ENCODE measurements at regions not wholly inside any gene's neighbourhood (a gene's known extent, or its start where the extent isn't known, plus 50 kb on each side); places are given as distances from the start of the nearest gene placed in this dataset.

- H3K9me3 ChIP-seq = no peaks in the 10 kb centered on the region
- H3K36me3 ChIP-seq = no peaks in the 10 kb centered on the region
- H3K4me1 ChIP-seq (ENCODE audit: control insufficient read depth in 1 of 2, low read depth in 2 of 2) = no peaks in the 10 kb centered on the region
- DNase-seq (ENCODE audit: low spot score) (no peak), ATAC-seq (ENCODE audit: insufficient number of reproducible peaks, low FRiP score, low read depth) (no peak)
- H3K27ac ChIP-seq = no peak overlapping the region
- no peak for TF ChIP-seq CTCF (IDR thresholded peaks at IDR 0.05)
- no peaks in the 10 kb centered on the region for H3K27me3 ChIP-seq (replicated peaks; ENCODE audit: insufficient read depth)
- H3K4me3 ChIP-seq = no peak overlapping the region
Measured at GRCh38 chr4:189785257-189785656, 155.4 kb upstream of the FRG1 start.

DNA sequence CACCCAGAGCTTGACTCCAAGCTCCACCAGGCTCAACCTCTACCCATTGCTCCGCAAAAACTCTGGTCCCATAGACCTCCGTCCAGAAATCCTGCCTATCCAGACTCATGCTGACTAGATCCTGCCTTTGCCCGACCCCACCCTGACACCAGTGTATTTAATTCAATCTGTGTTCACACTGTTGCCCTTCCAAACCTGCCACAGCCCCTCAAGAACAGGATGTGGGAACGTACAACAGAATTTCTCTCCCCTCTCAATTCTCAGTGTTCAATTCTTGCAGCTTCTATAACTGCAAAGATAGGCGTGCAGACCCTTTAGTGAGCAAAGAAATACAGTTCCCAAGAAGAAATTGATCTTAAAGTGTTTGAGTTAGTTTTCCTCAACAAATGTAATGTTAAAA is 154.2 kb upstream of the FRG1 start:
- ATAC-seq (ENCODE audit: insufficient number of reproducible peaks, low FRiP score, low read depth) = no peak
- H3K36me3 ChIP-seq = no peaks in the 10 kb centered on the region
- H3K9me3 ChIP-seq = no peaks in the 10 kb centered on the region
- no peak for TF ChIP-seq CTCF (IDR thresholded peaks at IDR 0.05)
- H3K27ac ChIP-seq = no peak overlapping the region
- no peaks in the 10 kb centered on the region for H3K27me3 ChIP-seq (replicated peaks; ENCODE audit: insufficient read depth)
- H3K4me1 ChIP-seq (ENCODE audit: control insufficient read depth in 1 of 2, low read depth in 2 of 2) = no peaks in the 10 kb centered on the region
- H3K4me3 ChIP-seq = no peak overlapping the region
- DNase-seq (ENCODE audit: low spot score) = no peak

- Histone ChIP-seq H3K4me1 (ENCODE audit: control insufficient read depth in 1 of 2, low read depth in 2 of 2) (no peaks in the 10 kb centered on the region), H3K27ac (no peak overlapping the region), H3K9me3 (no peaks in the 10 kb centered on the region), H3K27me3 (replicated peaks; ENCODE audit: insufficient read depth) (no peaks in the 10 kb centered on the region), H3K4me3 (no peak overlapping the region), H3K36me3 (no peaks in the 10 kb centered on the region)
- no peak for TF ChIP-seq CTCF (IDR thresholded peaks at IDR 0.05)
- DNase-seq (ENCODE audit: low spot score) (no peak), ATAC-seq (ENCODE audit: insufficient number of reproducible peaks, low FRiP score, low read depth) (no peak)
Measured at GRCh38 chr4:189787216-189788031, 153.2 kb upstream of the FRG1 start.

DNA sequence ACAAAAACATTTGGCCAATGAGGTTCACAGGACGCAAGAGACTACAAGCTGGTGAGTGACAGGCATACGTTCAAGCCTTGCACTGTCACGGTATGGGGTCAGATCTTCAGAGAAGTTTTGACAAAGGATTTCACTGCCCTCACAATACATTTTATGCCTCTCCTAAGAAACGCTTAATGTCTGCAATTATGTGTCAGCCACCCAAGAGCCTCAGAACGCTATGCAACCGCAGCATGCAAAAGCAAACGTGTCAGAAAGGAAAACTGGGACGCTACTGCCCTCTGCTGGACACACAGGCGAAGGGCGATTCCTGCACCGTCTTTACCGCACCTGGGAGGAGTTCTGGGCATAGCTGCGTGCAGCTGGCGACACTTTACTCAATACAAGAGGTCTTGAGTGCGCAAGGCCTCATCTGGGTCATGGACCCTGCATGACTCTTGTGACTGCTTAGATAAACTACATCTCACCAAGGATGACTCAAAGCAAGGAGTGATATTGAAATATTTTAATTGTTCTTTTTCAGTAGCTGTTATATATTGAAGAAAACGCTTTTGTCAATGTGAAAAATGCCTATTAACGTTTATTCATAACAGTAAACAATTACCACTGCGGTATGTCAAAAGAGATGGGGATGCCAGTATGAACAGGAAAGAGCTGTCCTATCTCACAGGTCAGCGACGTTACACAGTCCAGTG is 147.6 kb upstream of the FRG1 start:
- TF ChIP-seq CTCF (IDR thresholded peaks at IDR 0.05) = peak; percentile 76
- H3K27me3 ChIP-seq (replicated peaks; ENCODE audit: insufficient read depth) = no peaks in the 10 kb centered on the region
- no peak overlapping the region for H3K27ac ChIP-seq
- H3K9me3 ChIP-seq = no peaks in the 10 kb centered on the region
- DNase-seq (ENCODE audit: low spot score) (peak; percentile 2), ATAC-seq (ENCODE audit: insufficient number of reproducible peaks, low FRiP score, low read depth) (no peak)
- H3K4me3 ChIP-seq = peak overlapping the region; percentile 26
- no peaks in the 10 kb centered on the region for H3K36me3 ChIP-seq
- H3K4me1 ChIP-seq (ENCODE audit: control insufficient read depth in 1 of 2, low read depth in 2 of 2) = peaks cover 0 to 8% of the 10 kb centered on the region in 2 donors

DNA sequence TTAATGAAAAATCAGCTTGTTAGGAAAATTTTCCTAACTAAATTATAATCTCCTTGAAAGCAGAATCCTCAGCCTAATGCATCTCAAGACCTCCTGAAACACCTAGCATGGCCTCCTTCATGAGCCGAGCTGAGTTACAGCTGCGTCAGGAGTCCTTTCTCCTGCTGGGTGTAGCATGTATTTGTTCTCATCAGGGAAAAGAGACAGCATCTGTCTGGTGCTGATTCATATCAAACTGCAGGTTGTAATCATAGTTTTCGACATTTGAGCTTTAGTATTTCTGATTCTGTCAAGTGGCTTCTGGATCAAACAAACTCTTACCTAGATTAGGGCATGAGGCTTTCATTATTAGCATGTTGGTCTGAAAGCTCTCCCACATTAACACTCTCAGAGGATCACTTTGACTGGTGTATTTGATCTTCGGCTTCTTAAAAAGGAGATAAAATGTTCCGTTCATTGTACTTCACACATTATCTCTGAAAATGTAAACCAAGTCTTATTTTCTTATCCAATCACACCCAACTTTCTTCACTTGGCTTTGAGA is 140.1 kb upstream of the FRG1 start:
- Histone ChIP-seq H3K36me3 (no peaks in the 10 kb centered on the region), H3K27ac (no peak overlapping the region), H3K4me3 (no peak overlapping the region), H3K4me1 (ENCODE audit: control insufficient read depth in 1 of 2, low read depth in 2 of 2) (no peaks in the 10 kb centered on the region), H3K27me3 (replicated peaks; ENCODE audit: insufficient read depth) (no peaks in the 10 kb centered on the region), H3K9me3 (no peaks in the 10 kb centered on the region)
- no peak for DNase-seq (ENCODE audit: low spot score)
- ATAC-seq (ENCODE audit: insufficient number of reproducible peaks, low FRiP score, low read depth) = no peak
- no peak for TF ChIP-seq CTCF (IDR thresholded peaks at IDR 0.05)
